ENCODE measurements at regions not wholly inside any gene's neighbourhood (a gene's known extent, or its start where the extent isn't known, plus 50 kb on each side); places are given as distances from the start of the nearest gene placed in this dataset.

GRCh38 chr3:103389356-103389755 is 954.5 kb downstream of the ZPLD1 start:
- 88% methylated on average over 1 of the region's 1 CpG for WGBS
- Histone ChIP-seq H3K36me3 (ENCODE audit: control insufficient read depth in 2 of 2, insufficient read depth in 2 of 2, low read length in 1 of 2) (no peaks in the 10 kb centered on the region), H3K4me3 (ENCODE audit: low read length in 2 of 2) (no peak overlapping the region), H3K9me3 (ENCODE audit: control insufficient read depth in 2 of 2, insufficient read depth in 1 of 2, low read length in 1 of 2) (no peaks in the 10 kb centered on the region), H3K4me1 (ENCODE audit: control insufficient read depth in 2 of 2, insufficient read depth in 2 of 2, low read length in 2 of 2) (no peaks in the 10 kb centered on the region), H3K27ac (ENCODE audit: low read depth in 1 of 2, low read length in 1 of 2) (no peak overlapping the region), H3K27me3 (ENCODE audit: control insufficient read depth in 2 of 2, insufficient read depth in 1 of 2, low read length in 1 of 2) (no peaks in the 10 kb centered on the region)
- no peak for DNase-seq (ENCODE audit: low read depth in 6 of 9, low spot score in 9 of 9)

DNA sequence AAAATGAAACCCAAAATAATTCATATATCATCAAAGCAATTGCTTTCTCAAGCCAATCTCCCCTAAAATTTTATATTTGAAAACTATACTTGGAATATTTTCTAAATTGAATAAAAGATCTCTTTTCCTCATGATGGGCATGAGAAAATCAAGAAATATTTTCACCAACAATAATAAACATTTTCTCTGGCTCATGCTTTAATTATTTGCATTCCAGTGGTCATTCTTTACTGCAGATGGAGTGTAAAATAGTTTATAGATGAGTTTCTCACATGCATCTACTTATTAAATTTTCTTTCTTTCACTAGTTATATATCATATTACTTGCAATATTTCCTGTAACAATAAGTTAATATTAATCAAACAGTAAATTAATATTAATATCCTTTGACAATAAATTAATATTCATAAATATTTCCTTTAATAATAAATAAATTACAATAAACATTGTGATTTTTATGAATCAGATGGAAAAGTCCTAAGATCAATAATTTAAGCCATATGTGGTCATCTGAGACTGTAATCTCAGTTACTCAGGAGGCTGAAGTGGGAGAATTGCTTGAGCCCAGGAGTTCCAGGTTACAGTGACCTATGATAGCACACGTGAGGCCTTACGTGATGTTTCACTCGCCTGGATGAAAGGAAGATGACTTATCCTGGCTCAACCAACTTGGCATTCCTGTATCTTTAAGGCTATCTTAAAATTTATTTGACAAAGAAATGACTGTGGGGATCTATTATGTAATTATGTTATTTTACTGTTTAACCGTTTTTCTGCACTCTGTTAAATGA is 958.8 kb downstream of the ZPLD1 start:
- no peaks in the 10 kb centered on the region for H3K9me3 ChIP-seq (ENCODE audit: control insufficient read depth in 2 of 2, insufficient read depth in 1 of 2, low read length in 1 of 2)
- no peak for DNase-seq (ENCODE audit: low read depth in 6 of 9, low spot score in 9 of 9)
- no peaks in the 10 kb centered on the region for H3K27me3 ChIP-seq (ENCODE audit: control insufficient read depth in 2 of 2, insufficient read depth in 1 of 2, low read length in 1 of 2)
- H3K4me3 ChIP-seq (ENCODE audit: low read length in 2 of 2) = no peak overlapping the region
- 95% methylated on average over 4 of the region's 4 CpGs for WGBS
- H3K27ac ChIP-seq (ENCODE audit: low read depth in 1 of 2, low read length in 1 of 2) = no peak overlapping the region
- H3K36me3 ChIP-seq (ENCODE audit: control insufficient read depth in 2 of 2, insufficient read depth in 2 of 2, low read length in 1 of 2) = no peaks in the 10 kb centered on the region
- no peaks in the 10 kb centered on the region for H3K4me1 ChIP-seq (ENCODE audit: control insufficient read depth in 2 of 2, insufficient read depth in 2 of 2, low read length in 2 of 2)

- DNase-seq (ENCODE audit: low read depth in 6 of 9, low spot score in 9 of 9) = no peak
- Histone ChIP-seq H3K27me3 (ENCODE audit: control insufficient read depth in 2 of 2, insufficient read depth in 1 of 2, low read length in 1 of 2) (no peaks in the 10 kb centered on the region), H3K9me3 (ENCODE audit: control insufficient read depth in 2 of 2, insufficient read depth in 1 of 2, low read length in 1 of 2) (no peaks in the 10 kb centered on the region), H3K27ac (ENCODE audit: low read depth in 1 of 2, low read length in 1 of 2) (no peak overlapping the region), H3K36me3 (ENCODE audit: control insufficient read depth in 2 of 2, insufficient read depth in 2 of 2, low read length in 1 of 2) (no peaks in the 10 kb centered on the region), H3K4me3 (ENCODE audit: low read length in 2 of 2) (no peak overlapping the region), H3K4me1 (ENCODE audit: control insufficient read depth in 2 of 2, insufficient read depth in 2 of 2, low read length in 2 of 2) (no peaks in the 10 kb centered on the region)
- WGBS = 88% methylated on average over 2 of the region's 2 CpGs
Observed at GRCh38 chr3:103403191-103403590, 968.4 kb downstream of the ZPLD1 start.

DNA sequence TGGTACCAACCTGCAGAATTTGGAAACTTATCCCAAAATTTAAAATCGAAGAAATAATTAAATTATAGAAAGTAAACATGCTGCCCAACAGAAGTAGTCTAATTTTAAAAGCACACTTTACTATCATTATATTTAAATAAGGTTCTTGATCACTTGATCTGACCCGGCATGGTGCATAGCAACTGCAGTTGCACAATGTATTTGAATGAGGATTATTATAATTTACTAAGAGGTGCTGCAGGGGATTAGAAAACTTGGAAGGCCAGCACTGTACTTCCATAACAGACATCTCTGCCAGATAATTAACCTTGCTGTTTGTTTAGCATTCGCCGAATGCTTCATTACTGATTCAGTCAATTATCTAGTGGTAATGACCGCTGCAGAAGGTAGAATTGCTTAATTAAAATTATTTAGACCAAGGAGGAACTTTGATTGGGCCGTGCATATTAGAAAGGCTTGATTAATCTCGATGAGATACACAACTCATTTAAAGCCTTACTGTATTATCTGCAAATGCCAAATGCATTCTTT is 971.6 kb downstream of the ZPLD1 start:
- Histone ChIP-seq H3K27me3 (ENCODE audit: control insufficient read depth in 2 of 2, insufficient read depth in 1 of 2, low read length in 1 of 2) (no peaks in the 10 kb centered on the region), H3K27ac (ENCODE audit: low read depth in 1 of 2, low read length in 1 of 2) (no peak overlapping the region), H3K9me3 (ENCODE audit: control insufficient read depth in 2 of 2, insufficient read depth in 1 of 2, low read length in 1 of 2) (no peaks in the 10 kb centered on the region), H3K4me3 (ENCODE audit: low read length in 2 of 2) (no peak overlapping the region), H3K4me1 (ENCODE audit: control insufficient read depth in 2 of 2, insufficient read depth in 2 of 2, low read length in 2 of 2) (no peaks in the 10 kb centered on the region), H3K36me3 (ENCODE audit: control insufficient read depth in 2 of 2, insufficient read depth in 2 of 2, low read length in 1 of 2) (no peaks in the 10 kb centered on the region)
- WGBS = 92% methylated on average over 7 of the region's 7 CpGs
- DNase-seq (ENCODE audit: low read depth in 6 of 9, low spot score in 9 of 9) = no peak

DNA sequence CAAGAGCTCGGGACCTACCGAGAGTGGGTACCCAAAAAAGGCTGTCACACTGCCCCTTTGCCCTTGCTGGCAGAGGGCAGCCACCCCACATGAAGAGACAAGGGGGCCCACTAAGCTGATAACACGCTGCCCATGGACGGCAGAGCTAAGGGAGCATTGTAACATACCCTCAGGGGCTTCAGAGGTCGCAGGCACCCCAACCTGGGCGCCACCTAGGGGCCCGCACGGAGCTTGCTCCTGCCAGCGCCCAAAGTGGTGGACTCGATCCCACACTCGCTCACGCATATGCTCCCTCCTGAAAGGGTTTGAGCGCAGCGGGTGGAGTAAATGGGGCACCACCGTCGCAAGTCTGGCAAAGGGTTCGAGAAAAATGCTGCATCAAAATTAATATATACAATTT is 975.4 kb downstream of the ZPLD1 start:
- no peaks in the 10 kb centered on the region for H3K4me1 ChIP-seq (ENCODE audit: control insufficient read depth in 2 of 2, insufficient read depth in 2 of 2, low read length in 2 of 2)
- no peaks in the 10 kb centered on the region for H3K9me3 ChIP-seq (ENCODE audit: control insufficient read depth in 2 of 2, insufficient read depth in 1 of 2, low read length in 1 of 2)
- no peaks in the 10 kb centered on the region for H3K27me3 ChIP-seq (ENCODE audit: control insufficient read depth in 2 of 2, insufficient read depth in 1 of 2, low read length in 1 of 2)
- H3K36me3 ChIP-seq (ENCODE audit: control insufficient read depth in 2 of 2, insufficient read depth in 2 of 2, low read length in 1 of 2) = no peaks in the 10 kb centered on the region
- WGBS = 87% methylated on average over 17 of the region's 17 CpGs
- H3K27ac ChIP-seq (ENCODE audit: low read depth in 1 of 2, low read length in 1 of 2) = no peak overlapping the region
- H3K4me3 ChIP-seq (ENCODE audit: low read length in 2 of 2) = no peak overlapping the region
- no peak for DNase-seq (ENCODE audit: low read depth in 6 of 9, low spot score in 9 of 9)

DNA sequence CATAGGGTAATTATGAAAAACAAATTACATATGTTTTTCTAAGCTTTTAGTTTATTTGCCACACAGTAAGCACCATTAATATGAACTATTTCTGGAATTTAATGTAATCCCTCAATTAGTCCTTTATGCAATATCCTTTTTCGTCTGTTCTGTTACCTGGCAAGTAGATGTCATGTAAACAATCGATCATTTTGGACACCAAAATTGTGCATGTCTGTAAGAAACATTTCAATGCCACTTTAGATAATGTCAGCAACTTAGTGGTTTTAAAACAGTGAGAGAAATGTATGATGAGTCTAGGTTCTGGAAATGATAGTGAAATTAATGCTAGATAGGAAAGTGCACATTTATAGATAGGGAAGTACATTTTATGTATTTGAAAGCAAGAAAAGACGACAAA is 986.6 kb downstream of the ZPLD1 start:
- Histone ChIP-seq H3K36me3 (ENCODE audit: control insufficient read depth in 2 of 2, insufficient read depth in 2 of 2, low read length in 1 of 2) (no peaks in the 10 kb centered on the region), H3K4me1 (ENCODE audit: control insufficient read depth in 2 of 2, insufficient read depth in 2 of 2, low read length in 2 of 2) (no peaks in the 10 kb centered on the region), H3K4me3 (ENCODE audit: low read length in 2 of 2) (no peak overlapping the region), H3K27ac (ENCODE audit: low read depth in 1 of 2, low read length in 1 of 2) (no peak overlapping the region), H3K27me3 (ENCODE audit: control insufficient read depth in 2 of 2, insufficient read depth in 1 of 2, low read length in 1 of 2) (no peaks in the 10 kb centered on the region), H3K9me3 (ENCODE audit: control insufficient read depth in 2 of 2, insufficient read depth in 1 of 2, low read length in 1 of 2) (no peaks in the 10 kb centered on the region)
- DNase-seq (ENCODE audit: low read depth in 6 of 9, low spot score in 9 of 9) = no peak
- WGBS = 94% methylated on average over 3 of the region's 3 CpGs

DNA sequence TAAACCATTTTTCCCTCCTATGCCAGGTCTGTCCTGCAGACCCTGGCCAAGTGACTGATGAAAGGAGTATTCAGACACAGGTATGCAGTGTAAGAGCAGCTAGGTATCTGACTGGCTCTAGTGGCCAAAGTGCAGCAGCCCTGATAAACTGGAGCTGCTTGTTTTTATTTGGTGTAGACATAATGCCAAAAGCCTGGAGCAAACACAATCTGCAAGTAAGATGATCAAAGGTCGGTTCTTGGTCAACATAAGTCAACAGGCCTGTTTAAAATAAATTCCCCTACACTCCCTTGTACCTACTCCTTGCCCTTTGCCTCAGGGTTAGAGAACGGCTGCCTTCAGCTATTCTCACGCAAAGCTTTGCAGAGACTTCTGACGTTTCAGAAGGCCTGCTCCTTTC is 1003.1 kb downstream of the ZPLD1 start:
- Histone ChIP-seq H3K27me3 (ENCODE audit: control insufficient read depth in 2 of 2, insufficient read depth in 1 of 2, low read length in 1 of 2) (no peaks in the 10 kb centered on the region), H3K27ac (ENCODE audit: low read depth in 1 of 2, low read length in 1 of 2) (no peak overlapping the region), H3K36me3 (ENCODE audit: control insufficient read depth in 2 of 2, insufficient read depth in 2 of 2, low read length in 1 of 2) (no peaks in the 10 kb centered on the region), H3K4me1 (ENCODE audit: control insufficient read depth in 2 of 2, insufficient read depth in 2 of 2, low read length in 2 of 2) (no peaks in the 10 kb centered on the region), H3K9me3 (ENCODE audit: control insufficient read depth in 2 of 2, insufficient read depth in 1 of 2, low read length in 1 of 2) (peaks cover 0 to 8% of the 10 kb centered on the region in 2 donors), H3K4me3 (ENCODE audit: low read length in 2 of 2) (no peak overlapping the region)
- WGBS = 92% methylated on average over 4 of the region's 4 CpGs
- no peak for DNase-seq (ENCODE audit: low read depth in 6 of 9, low spot score in 9 of 9)

GRCh38 chr3:103440539-103441203 is 1005.9 kb downstream of the ZPLD1 start:
- DNase-seq (ENCODE audit: low read depth in 6 of 9, low spot score in 9 of 9) = no peak
- no peaks in the 10 kb centered on the region for H3K4me1 ChIP-seq (ENCODE audit: control insufficient read depth in 2 of 2, insufficient read depth in 2 of 2, low read length in 2 of 2)
- peaks cover 0 to 8% of the 10 kb centered on the region in 2 donors for H3K9me3 ChIP-seq (ENCODE audit: control insufficient read depth in 2 of 2, insufficient read depth in 1 of 2, low read length in 1 of 2)
- H3K36me3 ChIP-seq (ENCODE audit: control insufficient read depth in 2 of 2, insufficient read depth in 2 of 2, low read length in 1 of 2) = no peaks in the 10 kb centered on the region
- 87% methylated on average over 1 of the region's 1 CpG for WGBS
- no peak overlapping the region for H3K4me3 ChIP-seq (ENCODE audit: low read length in 2 of 2)
- H3K27me3 ChIP-seq (ENCODE audit: control insufficient read depth in 2 of 2, insufficient read depth in 1 of 2, low read length in 1 of 2) = no peaks in the 10 kb centered on the region
- no peak overlapping the region for H3K27ac ChIP-seq (ENCODE audit: low read depth in 1 of 2, low read length in 1 of 2)

DNA sequence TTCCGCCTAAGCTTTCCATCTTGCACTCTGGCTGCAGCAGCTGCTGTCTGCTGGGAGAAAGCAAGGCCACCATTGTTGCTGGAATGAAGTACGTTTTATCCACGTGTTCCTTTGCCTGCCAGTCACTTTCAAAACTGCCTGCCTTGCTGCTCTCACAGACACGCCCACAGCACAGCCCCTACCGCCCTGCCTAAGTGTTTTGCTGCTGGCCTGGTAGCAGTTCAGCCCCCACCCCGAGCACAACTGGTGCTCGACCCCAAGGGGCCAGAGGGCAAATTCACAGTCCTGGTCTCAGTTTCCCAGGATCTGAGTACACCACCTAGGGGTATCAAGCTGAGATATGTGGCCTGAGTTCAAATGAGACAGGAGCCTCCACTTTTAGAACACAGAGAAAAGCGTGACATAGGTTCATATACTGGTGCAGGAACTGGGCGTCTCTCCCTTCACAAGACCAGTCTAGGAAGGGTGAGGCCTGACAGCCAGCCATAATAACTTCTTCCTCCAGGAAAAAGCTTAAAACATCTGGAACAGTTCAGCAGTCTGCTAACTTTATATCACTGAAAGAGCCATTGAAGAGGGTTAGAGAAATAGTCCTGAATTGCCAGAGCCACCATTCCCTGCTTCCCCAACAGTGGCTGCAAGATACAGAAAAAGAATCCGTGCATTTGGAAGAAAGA is 1012.3 kb downstream of the ZPLD1 start:
- peaks cover 0 to 7% of the 10 kb centered on the region in 2 donors for H3K9me3 ChIP-seq (ENCODE audit: control insufficient read depth in 2 of 2, insufficient read depth in 1 of 2, low read length in 1 of 2)
- WGBS = 87% methylated on average over 10 of the region's 10 CpGs
- no peaks in the 10 kb centered on the region for H3K27me3 ChIP-seq (ENCODE audit: control insufficient read depth in 2 of 2, insufficient read depth in 1 of 2, low read length in 1 of 2)
- no peaks in the 10 kb centered on the region for H3K36me3 ChIP-seq (ENCODE audit: control insufficient read depth in 2 of 2, insufficient read depth in 2 of 2, low read length in 1 of 2)
- no peak for DNase-seq (ENCODE audit: low read depth in 6 of 9, low spot score in 9 of 9)
- H3K27ac ChIP-seq (ENCODE audit: low read depth in 1 of 2, low read length in 1 of 2) = no peak overlapping the region
- H3K4me3 ChIP-seq (ENCODE audit: low read length in 2 of 2) = no peak overlapping the region
- no peaks in the 10 kb centered on the region for H3K4me1 ChIP-seq (ENCODE audit: control insufficient read depth in 2 of 2, insufficient read depth in 2 of 2, low read length in 2 of 2)
